AG10803 (cell line): ENCODE measurements at regions not wholly inside any gene's neighbourhood (a gene's known extent, or its start where the extent isn't known, plus 50 kb on each side); places are given as distances from the start of the nearest gene placed in this dataset.

ENCODE experiments used
- DNase-seq: peaks from one replicate; pipeline ENCODE4 v3.0.0; 2010; ENCODE audit warnings: low read depth
- H3K4me3 ChIP-seq: 2 replicates; pipeline ENCODE4 v1.5.1; 2011; ENCODE audit warnings: mild to moderate bottlenecking, low read length, control low read depth
- CTCF ChIP-seq: conservative IDR thresholded peaks from 2 replicates; pipeline ENCODE4 v1.5.1; 2011; ENCODE audit warnings: mild to moderate bottlenecking, low read length, control low read depth, inconsistent platforms

- DNase-seq = no peak
- no peak for TF ChIP-seq CTCF
- H3K4me3 ChIP-seq = no peak overlapping the region
Observed at GRCh38 chr11:134711588-134711987, 299.5 kb upstream of the B3GAT1 start.

DNA sequence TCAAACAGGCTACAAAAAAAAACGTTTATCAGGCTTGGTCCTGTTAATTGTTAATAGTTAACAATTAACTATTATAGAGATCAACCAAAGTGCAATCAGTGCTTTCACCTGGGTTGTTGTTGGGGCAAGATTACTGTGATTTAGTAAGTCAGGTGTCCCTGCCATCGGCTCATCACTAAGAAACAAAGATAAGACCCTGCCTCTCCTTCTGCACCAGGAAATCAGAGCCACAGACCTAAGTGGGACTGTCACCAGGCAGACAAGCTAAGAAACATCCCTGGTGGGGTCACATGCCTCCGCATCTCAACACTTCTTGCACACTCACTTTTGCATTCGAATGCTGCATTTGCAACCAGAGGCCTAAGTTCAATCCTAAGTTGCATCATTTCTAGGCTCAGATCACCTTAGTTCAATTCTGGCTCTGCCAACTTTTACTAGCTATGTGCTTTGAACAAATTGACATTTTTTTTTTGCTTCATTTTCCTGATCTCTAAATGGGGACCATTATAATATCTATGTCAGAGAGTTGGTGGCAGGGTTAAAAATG lies 298.9 kb upstream of the B3GAT1 start:
- no peak overlapping the region for H3K4me3 ChIP-seq
- TF ChIP-seq CTCF = no peak
- no peak for DNase-seq

DNA sequence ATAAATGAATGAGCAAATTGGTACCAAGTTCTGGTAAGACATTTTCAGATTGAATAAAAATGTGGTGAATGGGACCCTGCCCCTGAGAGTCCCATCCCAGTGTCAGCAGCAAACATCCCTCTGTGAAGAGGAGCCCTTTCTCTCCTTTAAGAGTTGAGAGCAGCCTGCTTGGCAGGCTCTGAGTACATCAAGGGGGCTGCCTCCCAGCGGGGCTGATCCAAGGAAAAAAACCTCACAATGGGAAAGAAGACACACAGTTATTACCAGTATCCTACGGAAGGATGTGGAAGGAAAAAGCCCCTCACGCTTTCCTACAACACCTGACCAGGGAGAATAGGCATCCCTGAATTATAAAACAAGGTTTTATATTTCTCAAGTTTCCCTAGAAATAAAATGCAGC lies 293.8 kb upstream of the B3GAT1 start:
- DNase-seq = no peak
- TF ChIP-seq CTCF = no peak
- H3K4me3 ChIP-seq = no peak overlapping the region

GRCh38 chr11:134702827-134703226 lies 290.8 kb upstream of the B3GAT1 start:
- TF ChIP-seq CTCF = no peak
- no peak overlapping the region for H3K4me3 ChIP-seq
- no peak for DNase-seq

DNA sequence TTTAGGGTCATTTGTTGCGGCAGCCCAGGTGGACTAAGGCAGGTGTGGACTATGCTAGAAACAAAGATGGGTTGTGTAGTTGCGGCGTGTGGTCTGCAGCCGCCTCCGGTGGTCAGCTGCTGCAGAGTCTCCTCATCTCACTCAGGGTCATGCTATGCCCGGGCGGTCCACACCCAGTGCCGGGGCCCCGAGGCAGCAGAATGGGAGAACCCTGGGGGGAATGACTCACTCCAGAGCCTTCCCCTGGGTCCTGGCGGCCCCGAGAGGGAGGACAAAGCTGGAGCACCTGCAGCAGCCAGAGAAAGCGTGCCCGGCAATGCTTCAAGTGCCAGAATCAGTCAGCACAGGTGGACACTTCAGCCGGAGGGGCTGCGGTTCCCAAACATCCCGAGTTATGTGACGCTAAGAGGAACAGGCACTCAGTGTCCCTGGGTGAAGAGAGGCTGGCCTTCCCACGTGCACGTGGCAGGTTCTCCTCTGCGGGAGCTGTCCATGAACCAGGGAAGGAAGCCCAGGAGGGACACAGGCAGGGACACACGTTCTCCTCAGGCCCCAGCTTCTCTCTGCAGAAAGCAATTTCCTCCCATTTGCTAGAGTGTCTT lies 289.6 kb upstream of the B3GAT1 start:
- DNase-seq = no peak
- TF ChIP-seq CTCF = no peak
- H3K4me3 ChIP-seq = no peak overlapping the region

DNA sequence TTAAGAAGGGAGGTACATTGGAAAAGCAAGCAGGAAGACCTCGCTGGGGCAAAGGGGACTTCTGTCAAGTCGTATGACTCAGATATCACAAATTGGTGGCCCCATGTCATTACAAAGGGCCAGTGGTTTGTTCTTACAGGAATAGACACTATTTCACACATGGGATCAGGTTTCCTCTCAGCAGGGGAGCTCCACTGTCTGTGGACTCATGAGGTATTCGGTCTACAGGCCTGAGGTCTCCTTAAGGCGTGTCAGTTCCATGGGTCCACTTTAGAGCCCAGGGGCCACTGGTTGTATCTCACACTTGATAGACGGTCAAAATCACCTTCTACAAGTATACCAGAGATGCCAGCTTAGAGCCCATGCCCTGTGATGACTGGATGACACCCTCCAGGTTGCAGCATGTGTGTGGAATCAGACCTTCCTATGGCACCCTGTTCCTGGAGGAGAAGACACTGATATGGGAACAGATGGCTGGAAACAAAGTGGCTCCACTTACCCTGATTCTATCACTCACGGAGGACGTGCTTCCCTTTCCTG lies 288.1 kb upstream of the B3GAT1 start:
- DNase-seq = no peak
- no peak for TF ChIP-seq CTCF

DNA sequence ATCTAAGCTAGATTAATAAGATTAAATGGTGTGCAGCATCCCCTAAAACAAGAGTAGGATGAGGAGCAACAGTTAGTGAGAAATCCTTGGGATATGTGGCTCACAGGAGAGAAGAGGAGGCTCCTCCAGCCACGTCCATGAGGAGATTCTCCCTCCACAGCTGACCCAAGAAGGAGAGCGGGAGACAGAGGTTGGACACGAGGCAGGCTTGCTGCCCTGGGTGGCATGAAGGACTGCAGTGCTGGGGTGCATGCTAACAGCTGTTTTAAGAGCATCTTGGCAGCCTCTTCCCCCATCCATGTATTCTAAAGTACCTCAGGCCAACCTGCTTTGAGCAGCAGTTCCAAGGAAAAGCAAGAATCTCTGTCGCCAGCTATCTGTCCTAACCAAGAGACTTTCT lies 284.4 kb upstream of the B3GAT1 start:
- no peak for TF ChIP-seq CTCF
- H3K4me3 ChIP-seq = no peak overlapping the region
- no peak for DNase-seq

More for the DNA sequence above, 288.1 kb upstream of the B3GAT1 start:
- no peak overlapping the region for H3K4me3 ChIP-seq
